DMS 273 (cell line): ENCODE measurements at regions not wholly inside any gene's neighbourhood (a gene's known extent, or its start where the extent isn't known, plus 50 kb on each side); places are given as distances from the start of the nearest gene placed in this dataset.

Experiments
- DNase-seq: peaks from one replicate; lab custom pipeline; 2025; ENCODE audit not compliant: unreplicated experiment; lab: John Stamatoyannopoulos, UW

DNA sequence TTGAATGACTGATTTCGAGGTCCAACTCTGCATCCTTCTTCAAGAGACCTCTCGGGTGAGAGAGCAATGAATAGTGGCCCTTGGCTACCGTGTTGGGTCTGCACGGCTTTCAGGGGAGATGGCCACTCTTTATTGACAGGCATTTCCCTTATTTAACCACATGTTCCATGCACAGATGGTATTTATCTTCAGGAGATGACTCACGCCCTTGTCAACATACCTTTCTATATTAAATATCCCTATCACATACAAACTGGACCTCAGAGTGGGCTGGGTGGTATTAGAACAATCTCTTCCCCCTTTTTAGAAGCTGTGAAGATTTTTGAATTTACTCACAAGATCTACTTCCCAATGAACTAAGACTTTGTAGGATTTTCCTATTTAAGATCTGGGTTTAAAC lies 109.6 kb upstream of the CDC42EP3 start:
- DNase-seq, result peak; percentile 71

DNA sequence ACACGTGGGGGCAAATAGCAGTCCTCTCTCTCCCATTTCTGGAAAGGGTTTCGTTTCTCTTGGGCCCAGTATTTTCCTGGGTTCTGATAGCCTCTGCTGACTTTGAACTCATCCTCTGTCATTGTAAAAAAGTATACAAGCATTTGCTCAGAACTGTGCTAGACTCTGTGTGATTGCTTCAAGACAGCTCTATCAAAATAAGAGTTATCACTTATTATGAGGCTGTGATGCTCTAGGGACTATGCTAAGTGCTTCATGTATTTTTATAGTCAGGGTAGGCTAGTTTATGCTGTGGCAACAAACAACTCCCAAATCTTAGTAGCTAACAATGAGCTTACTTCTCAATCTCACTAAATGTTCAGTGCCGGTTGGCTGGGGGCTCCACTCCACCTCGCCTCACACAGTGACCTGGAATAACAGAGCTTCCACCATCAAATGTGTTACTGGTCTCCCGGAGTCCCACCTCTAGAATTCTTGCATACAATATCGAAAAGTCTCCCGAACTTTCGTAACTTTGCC lies 110.8 kb upstream of the CDC42EP3 start:
- DNase-seq, result no peak

DNA sequence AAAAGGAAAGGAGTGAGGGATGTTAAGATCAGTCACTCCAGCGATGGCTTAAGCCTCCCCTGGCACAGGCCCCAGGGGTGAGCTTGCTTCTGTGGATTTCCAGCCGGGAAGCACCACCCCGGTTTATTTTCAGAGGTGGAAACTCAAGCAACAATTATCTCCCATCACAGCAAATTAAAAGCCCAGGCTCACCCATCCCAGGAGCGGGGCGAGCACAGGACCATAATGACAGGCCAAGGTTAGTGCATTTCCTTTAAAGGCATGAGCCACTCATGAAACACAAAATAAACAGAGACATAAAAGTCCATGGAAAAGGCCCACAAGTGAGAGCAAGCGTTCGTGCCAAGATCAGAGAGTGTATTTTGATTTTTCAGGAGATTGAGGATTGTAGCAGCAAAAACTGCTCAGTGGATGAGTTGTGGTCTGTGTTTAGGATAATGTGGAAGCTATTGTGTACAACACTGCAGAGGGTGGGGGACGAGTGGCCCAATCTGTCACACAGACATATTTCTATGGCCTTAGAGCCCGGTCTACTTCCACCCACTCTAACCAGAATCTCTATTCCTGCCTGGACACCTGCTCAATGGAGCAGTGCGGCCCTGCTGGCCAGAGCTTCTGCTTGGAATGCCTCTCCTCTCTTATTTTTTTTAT lies 111.4 kb upstream of the CDC42EP3 start:
- DNase-seq, result peak; percentile 43

DNA sequence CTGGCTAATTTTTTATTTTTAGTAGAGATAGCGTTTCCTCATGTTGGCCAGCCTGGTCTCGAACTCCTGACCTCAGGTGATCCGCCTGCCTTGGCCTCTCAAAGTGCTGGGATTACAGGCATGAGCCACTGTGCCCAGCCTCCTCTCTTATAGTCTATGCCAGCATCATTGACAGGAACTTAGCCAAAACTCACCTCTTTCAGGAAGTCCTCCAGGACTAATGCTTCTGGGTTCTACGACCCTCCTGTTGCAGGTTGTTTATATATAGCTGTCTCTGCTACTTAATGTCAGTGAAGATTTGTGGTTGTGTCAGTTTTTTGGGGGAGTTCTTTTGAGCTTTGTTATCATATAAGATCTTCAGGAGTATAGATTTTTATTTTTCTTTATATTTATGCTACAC lies 112.1 kb upstream of the CDC42EP3 start:
- DNase-seq, result no peak

DNA sequence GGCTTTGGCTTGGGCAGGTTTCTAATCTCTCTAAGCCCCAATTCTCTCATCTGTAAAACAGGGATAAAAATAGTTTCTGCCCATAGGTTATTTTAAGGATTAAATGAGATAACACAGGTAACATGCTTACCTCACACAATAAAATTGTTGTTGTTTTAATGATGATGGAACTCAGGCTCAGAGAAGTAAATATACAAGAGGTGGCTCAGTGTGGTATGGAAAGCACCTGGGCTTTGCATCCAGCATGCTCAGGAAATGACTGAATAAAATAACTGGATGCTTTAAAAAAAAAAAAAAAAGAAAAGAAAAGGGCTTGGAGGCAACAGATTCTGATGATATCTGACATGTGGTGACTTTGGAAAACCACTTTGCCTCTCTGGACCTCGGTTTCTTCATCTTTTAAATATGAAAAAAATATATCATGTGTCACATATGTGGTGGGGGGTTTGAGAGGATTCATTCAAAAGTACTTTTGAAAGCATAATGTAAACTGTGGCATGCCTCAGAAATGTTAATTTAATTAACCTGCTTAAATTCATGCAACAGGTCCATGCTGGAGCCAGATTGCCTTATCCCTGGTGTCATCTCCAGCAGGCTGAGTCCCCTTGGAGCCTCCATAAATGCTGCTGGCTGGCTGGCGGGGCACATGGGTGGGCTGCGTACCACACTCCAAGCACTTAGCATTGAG lies 112.8 kb upstream of the CDC42EP3 start:
- DNase-seq, result no peak

DNA sequence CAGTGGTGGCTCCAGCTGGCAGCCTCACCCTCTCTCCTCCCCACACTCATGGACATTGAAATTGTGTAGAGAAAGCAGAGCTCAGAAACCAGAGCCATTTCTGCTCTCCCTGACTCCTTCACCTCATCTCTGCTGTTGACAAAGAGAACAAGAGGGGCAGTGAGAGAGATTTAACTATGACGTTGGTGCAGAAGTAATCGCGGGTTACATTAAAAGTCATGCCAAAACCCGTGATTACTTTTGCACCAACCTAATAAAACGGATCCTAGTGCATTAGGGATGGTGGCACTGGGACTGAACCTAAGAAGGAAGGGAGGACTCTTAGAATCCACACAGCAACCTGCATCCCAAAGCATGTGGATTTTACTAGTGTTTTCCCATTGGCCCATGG lies 113.3 kb upstream of the CDC42EP3 start:
- DNase-seq, result peak; percentile 42

DNA sequence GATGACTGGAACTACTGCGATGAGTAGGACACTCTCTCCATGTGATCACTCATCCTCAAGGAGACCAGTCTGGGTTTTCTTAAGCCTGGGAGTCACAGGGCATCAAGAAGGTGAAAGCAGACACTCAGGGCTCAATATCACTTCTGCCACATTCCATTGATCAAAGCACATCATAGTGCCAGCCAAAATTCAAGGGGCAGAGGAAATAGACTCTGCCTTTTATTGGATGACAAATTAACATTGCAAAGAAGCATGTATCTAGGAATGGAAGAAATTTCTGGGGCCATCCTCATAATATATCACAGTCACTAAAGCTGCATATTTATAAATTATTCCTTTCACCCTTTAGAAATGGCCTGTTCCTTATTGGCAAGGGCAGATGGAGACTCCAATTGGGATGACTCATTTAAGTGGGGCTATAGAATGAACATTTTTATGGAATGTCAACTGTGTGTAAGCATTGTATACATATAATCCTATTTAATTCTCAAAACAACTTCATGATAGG lies 114.8 kb upstream of the CDC42EP3 start:
- peak; percentile 44 for DNase-seq

DNA sequence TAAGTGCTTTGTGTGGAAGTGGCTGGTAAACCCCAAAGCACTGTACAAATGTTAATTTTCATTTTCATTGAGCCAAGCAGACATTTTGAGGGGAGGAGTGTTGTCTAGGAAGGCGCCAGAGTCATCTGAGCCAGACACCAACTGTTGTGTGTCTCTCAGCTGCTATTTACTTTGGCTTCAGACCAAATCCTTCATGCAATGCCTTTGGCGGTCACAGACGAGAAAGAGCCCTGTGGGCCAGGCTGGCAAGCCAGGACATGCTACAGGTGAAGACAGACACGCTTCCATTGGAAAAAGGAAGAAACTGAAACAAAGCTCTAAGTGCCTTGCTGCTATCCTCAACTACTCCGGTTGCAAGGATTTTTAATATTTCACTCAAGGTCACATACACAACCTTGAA lies 115.4 kb upstream of the CDC42EP3 start:
- peak; percentile 97 for DNase-seq

DNA sequence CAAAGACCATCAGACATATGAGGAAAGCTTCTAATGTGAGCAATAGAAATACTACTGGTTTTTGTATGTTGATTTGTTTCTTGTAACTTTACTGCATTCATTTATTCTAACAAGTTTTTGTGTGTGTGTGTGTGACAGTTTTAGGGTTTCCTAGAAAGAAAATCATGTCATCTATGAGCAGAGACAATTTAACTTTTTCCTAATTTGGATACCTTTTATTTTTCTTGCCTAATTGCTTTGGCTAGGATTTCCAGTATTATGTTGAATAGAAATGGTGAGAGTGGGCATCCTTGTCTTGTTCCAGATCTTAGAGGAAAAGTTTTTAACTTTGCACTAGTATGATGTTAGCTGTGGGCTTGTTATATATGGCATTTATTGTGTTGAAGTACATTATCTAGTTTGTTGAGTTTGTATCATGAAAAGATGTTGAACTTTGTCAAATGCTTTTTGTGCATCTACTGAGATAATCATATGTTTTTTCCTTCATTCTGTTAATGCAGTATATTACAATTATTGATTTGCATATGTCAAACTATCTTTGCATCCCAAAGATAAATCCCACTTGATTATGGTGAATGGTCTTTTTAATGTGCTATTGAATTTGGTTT lies 117.3 kb upstream of the CDC42EP3 start:
- DNase-seq, result no peak

DNA sequence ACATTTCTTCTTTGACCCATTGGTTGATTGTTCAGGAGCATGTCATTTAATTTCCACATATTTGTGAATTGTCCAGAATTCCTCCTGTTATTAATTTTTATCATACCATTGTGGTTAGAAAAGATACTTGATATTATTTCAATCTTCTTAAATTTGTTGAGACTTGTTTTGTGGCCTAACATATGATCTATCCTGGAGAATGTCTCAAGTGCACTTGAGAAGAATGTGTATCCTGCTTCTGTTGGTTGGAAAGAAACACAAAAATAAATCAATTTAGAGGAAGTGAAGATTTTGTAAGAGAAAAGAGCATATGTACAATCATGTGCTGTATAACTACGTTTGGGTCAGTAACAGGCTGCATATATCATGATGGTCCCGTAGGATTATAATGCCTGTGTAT lies 118.6 kb upstream of the CDC42EP3 start:
- no peak for DNase-seq

DNA sequence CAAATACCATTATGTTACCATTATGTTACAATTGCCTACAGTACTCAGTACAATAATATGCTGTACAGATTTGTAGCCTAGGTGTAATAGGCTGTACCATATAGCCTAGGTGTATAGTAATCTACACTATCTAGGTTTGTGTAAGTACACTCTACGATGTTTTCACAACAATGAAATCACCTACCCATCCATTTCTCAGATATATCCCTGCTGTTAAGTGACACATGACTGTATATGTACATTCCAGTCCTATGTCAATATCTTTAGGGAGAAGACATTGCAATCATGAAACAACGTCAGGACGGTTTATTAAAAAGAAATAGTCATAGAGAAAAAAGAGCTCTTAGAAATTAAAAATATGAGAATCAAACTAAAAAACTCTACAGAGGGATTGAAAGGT lies 119.0 kb upstream of the CDC42EP3 start:
- no peak for DNase-seq

DNA sequence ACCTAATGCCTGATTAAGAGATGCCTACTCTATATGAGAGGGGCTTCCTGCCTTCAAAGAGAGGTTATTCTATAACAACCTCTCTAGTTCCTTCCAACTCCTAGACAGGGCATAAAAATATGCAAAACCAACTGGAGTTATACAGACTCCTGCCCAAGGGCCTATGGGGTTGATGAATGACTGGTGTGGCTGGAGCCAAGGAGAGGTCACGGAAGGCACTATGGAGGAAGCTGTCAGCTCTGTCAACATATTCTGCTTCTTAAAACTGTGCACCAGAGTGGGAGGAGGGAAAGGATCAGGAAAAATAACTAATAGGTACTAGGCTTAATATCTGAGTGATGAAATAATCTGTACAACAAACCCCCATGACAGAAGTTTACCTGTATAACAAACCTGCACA lies 120.9 kb upstream of the CDC42EP3 start:
- DNase-seq, result no peak

DNA sequence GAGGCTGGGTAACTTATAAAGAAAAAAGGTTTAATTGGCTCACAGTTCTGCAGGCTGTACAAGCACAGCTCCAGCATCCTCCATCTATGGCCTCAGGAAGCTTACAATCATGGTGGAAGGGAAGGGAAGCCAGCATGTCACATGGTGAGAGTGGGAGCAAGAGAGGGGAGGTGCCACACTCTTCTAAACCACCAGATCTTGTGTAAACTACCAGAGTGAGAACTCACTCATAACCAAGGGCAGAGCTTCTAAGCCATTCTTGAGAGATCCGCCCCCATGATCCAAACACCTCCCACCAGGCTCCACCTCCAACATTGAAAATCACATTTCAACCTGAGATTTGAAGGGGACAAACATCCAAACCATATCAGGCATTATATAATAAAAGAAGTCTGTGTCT lies 121.6 kb upstream of the CDC42EP3 start:
- no peak for DNase-seq

DNA sequence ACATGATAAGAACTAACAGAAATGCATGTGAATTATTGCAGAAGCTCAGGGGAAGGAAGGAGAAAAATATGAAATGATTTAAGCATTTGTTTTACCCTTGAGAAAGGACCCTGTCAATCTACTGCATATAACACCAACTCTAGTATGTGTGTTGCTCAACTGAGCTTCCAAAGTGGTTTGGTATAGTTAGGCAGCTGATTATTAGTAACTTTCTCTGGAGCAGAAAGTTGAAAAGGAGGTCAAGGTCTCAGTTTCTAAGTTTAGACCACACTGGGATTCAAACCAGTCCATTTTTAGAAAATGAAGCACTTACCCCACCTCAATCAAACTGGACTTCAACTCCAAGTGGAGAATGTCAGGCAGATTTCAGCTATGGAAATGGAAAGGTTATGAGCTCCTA lies 123.3 kb upstream of the CDC42EP3 start:
- no peak for DNase-seq

DNA sequence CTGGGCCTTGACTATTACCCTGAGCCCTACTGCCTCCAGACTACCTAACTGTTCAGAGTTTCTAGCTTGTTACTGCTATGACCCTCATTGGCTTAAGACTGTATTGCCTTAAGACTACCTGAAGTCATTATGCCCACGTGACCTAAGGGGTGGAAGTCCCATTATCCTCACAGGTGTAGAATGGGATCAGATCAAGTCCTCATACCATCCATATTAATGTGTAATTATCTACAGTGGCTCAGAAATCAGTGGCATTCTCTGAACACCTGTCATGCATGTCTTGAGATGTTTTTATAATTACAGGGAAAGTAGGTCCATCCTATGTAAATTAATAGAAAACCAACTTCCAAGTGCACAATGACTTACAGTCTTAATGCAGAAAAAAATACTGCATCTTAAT lies 124.0 kb upstream of the CDC42EP3 start:
- no peak for DNase-seq

DNA sequence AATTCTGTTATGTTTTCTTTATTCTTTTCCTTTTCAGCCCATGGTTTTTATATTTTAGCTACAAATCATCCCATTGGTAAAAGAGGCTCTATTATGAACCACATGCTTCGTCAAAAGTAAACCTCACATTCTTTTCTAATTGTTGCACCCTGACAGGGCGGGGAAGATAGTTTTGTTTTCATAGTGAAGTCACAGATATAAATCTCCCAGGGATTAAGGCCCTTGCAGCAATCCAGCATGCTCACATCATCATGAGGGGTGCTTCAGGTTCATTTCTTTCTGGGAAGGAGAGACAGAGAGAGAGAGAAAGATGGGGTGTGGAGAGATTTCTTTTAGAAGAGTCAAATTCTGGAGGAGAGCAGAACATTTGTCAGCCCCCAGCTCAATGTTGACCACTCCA lies 124.5 kb upstream of the CDC42EP3 start:
- no peak for DNase-seq

DNA sequence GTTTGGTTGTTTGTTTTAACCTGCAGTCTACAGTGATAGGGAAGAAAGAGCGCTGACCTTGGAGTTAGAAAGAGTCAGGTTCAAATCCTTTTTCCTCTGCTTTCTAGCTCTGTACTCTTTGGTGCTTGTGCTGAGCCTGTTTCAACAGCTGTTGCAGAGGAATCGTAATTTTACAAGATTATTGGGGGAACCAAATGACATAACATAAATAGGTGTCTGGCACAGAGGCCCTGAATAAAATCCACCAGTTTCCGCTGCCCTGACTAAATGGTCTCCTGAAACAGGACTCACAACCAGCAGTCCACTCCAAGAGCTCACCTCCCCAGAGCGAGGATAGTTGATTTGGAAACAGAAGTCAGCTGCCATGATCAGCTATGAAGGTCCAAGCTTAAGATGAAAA lies 125.0 kb upstream of the CDC42EP3 start:
- no peak for DNase-seq

DNA sequence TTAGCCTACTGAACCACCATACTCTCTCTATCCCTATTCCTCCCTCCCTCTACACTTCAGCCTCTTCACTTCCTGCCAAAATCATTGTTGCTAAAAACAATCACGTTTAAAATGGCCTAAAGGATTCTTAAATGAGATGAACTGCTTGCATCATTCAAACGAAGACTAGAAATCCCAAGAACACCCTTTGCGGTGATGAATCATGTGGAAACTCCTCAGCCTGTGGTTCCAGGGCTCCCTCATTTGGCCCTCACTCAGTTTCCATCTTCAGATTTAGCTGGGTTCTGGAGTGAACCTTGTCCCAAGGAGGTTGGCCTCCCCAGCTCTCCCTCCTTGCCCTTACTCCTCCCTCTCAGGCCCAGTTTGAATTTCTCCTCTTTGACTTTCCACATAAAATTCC lies 125.6 kb upstream of the CDC42EP3 start:
- DNase-seq, result no peak

DNA sequence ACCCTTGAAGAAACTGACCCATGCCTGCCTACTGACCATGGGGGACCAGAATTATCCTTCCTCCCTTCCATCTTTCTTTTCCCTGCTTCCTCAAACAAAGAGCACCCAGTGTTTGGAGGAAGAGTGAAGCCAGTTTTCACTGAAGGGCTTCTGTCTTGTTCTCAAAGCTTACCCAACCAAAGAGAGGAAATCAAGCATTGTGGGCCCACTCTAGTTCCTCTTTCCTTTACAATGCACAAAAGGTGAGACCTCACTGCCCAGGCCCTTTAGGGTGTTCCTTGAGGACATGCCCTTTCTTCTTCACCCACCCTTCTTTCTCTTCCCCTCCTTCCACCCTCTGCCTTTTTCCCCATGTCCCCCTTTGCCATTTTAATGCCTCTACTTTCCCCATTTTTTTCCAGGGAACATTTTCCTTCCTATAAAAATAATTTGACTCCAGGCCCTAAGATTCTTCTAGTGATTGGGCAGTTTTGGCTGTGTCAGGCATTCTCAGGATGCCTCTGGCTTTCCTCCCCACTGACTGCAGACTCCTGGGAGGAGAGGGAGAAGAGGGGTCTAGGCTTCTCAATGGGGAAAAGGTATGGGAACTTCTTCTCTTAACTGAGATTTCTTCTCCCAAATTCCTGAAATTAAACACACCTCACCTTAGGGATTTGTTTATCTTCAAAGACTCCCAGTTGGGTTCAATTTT lies 126.6 kb upstream of the RMDN2 start:
- DNase-seq, result no peak

DNA sequence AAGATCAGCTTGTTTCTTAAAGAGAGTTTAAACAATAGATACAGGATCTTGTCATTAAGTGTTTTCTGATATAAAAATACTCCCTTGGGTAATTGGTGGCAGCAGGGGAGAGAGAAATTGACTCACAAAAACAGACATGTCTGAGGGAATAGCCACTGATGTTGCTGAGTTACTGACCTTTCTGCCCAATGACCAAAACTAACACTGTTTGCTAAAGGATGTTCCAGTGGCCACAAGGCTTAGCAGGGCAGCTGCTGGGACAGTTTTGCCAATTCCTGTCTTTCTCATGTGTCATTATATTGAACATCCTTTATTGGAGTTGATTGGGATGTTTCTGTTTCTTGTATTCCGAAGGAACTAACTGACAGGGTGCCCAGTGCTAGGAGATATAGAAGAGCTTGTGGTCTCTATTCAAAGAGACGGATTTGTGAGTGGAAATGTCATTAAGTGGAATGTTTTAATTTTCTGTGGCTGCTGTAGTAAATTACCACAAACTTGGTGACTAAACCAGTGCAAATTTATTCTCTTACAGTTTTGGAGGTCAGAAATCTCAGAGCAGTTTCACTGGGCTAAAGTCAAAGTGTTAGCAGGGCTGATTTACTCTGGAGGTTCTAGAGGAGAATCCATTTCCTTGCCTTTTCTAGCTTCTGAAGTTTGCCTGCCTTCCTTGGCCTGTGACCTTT lies 124.8 kb upstream of the RMDN2 start:
- DNase-seq, result no peak

DNA sequence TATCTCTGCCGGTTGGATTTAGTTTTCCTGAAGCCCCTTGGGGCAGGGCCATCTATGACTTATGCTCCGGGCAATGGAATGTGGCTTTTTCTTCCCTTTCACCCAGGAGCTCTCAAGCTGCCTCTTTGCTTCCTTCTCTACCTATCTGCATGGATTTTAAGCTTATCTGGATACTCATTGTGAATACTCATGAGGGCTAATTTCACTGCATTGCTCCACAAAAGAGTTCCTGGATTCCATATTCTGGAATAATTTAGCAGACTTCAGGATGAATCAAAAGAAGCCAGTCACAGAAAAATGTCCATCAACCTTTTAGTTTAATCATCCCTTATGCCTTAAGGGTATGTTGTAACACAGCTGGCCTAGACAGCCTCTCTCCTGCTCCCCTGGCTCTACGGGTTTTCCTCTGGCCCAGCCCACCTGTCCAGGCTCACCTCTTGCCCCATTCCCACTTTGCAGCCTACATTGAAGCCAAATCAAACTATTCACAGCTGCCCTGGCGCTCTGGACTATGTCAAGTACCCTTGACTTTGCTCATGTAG lies 122.8 kb upstream of the RMDN2 start:
- no peak for DNase-seq
